CD4-positive, alpha-beta memory T cell (primary cell): ENCODE measurements at regions not wholly inside any gene's neighbourhood (a gene's known extent, or its start where the extent isn't known, plus 50 kb on each side); places are given as distances from the start of the nearest gene placed in this dataset.
"Not testable (repeated sequence)": the region's sequence is repeated elsewhere in the genome, so short reads cannot be mapped to it uniquely, and the experiment has no call there.

Source experiments
- CTCF ChIA-PET: fragments of 350-600 bp; sonication (Branson Sonifier 250); formaldehyde crosslinking; loops from one replicate; lab custom pipeline; 2021; ENCODE audit warnings: inconsistent platforms; ENCODE audit not compliant: partially characterized antibody; lab: Charles Lee
- POLR2A ChIA-PET: fragments of 350-600 bp; sonication (Branson Sonifier 250); formaldehyde crosslinking; loops from one replicate; lab custom pipeline; 2021; ENCODE audit not compliant: partially characterized antibody; lab: Charles Lee
- DNase-seq, 5 donors: peaks; one replicate each; pipeline versions ENCODE4 v3.0.0 to v3.0.0-alpha.2; 2020 to 2022; ENCODE audit warnings: mixed read lengths in 1 of 5
- H3K27ac ChIP-seq: one replicate; pipeline ENCODE4 v1.7.0; 2013; ENCODE audit warnings: low read depth, low read length
- H3K27me3 ChIP-seq: 2 replicates; pipeline ENCODE4 v1.7.0; 2013; ENCODE audit warnings: mild to moderate bottlenecking, low read length, moderate library complexity; ENCODE audit not compliant: insufficient read depth
- H3K36me3 ChIP-seq: 2 replicates; pipeline ENCODE4 v1.7.0; 2013; ENCODE audit warnings: mild to moderate bottlenecking, low read length, moderate library complexity; ENCODE audit not compliant: insufficient read depth
- H3K4me1 ChIP-seq: 2 replicates; pipeline ENCODE4 v1.7.0; 2013; ENCODE audit warnings: mild to moderate bottlenecking, low read length, moderate library complexity; ENCODE audit not compliant: insufficient read depth
- H3K4me3 ChIP-seq, 2 donors: one replicate each; pipeline ENCODE4 v1.7.0; 2013; ENCODE audit warnings: low read length in 2 of 2, mild to moderate bottlenecking in 1 of 2
- H3K9me3 ChIP-seq, 2 donors: one replicate each; pipeline ENCODE4 v1.7.0; 2013; ENCODE audit warnings: low read length in 2 of 2, control low read depth in 1 of 2; ENCODE audit not compliant: control insufficient read depth in 1 of 2
- H3K27ac Mint-ChIP-seq, 7 donors: one replicate each; pipeline ENCODE4 v1.8.0; 2020 to 2021; ENCODE audit warnings: mixed read lengths in 7 of 7, mild to moderate bottlenecking in 6 of 7, inconsistent platforms in 3 of 7, moderate library complexity in 3 of 7
- H3K27me3 Mint-ChIP-seq, 2 donors: one replicate each; pipeline ENCODE4 v1.8.0; 2020 to 2021; ENCODE audit warnings: mixed read lengths in 2 of 2
- H3K36me3 Mint-ChIP-seq, 2 donors: one replicate each; pipeline ENCODE4 v1.8.0; 2020 to 2021; ENCODE audit warnings: mixed read lengths in 2 of 2, inconsistent platforms in 1 of 2, mild to moderate bottlenecking in 1 of 2
- H3K4me1 Mint-ChIP-seq, 4 donors: one replicate each; pipeline ENCODE4 v1.8.0; 2020 to 2021; ENCODE audit warnings: mixed read lengths in 4 of 4, mild to moderate bottlenecking in 1 of 4
- H3K4me3 Mint-ChIP-seq, 8 donors: one replicate each; pipeline ENCODE4 v1.8.0; 2020 to 2021; ENCODE audit warnings: mixed read lengths in 8 of 8, mild to moderate bottlenecking in 7 of 8, moderate library complexity in 6 of 8, inconsistent platforms in 3 of 8
- H3K9me3 Mint-ChIP-seq, 8 donors: one replicate each; pipeline ENCODE4 v1.8.0; 2020 to 2021; ENCODE audit warnings: mixed read lengths in 8 of 8, mild to moderate bottlenecking in 5 of 8, inconsistent platforms in 3 of 8, moderate library complexity in 1 of 8
- intact Hi-C: fragments of 100-400 bp; cut with micrococcal nuclease; formaldehyde crosslinking; loops from one replicate; pipeline ENCODE4 v1.15.1; 2023

GRCh38 chr4:131337936-131338335, 1811.2 kb upstream of the PCDH10 start:
- Histone ChIP-seq H3K27me3 (no peaks in the 10 kb centered on the region), H3K36me3 (no peaks in the 10 kb centered on the region), H3K4me3 (no peak overlapping the region), H3K27ac (no peak overlapping the region), H3K4me1 (no peaks in the 10 kb centered on the region), H3K9me3 (no peaks in the 10 kb centered on the region)
- H3K4me3 Mint-ChIP-seq, result no peak overlapping the region
- no peaks in the 10 kb centered on the region for H3K36me3 Mint-ChIP-seq
- no peak overlapping the region for H3K27ac Mint-ChIP-seq
- H3K27me3 Mint-ChIP-seq, result no peaks in the 10 kb centered on the region
- ChIA-PET CTCF (no interaction called here), POLR2A (no interaction called here)
- no peak for DNase-seq
- intact Hi-C loops, result no loop called here
- H3K9me3 Mint-ChIP-seq, result peaks cover 0 to 8% (median 2%) of the 10 kb centered on the region in 8 donors
- no peaks in the 10 kb centered on the region for H3K4me1 Mint-ChIP-seq

- POLR2A ChIA-PET, result no interaction called here
- Histone ChIP-seq H3K36me3 (no peaks in the 10 kb centered on the region), H3K4me1 (no peaks in the 10 kb centered on the region), H3K27ac (no peak overlapping the region), H3K4me3 (no peak overlapping the region), H3K9me3 (no peaks in the 10 kb centered on the region), H3K27me3 (no peaks in the 10 kb centered on the region)
- intact Hi-C loops, result no loop called here
- Mint-ChIP-seq H3K9me3 (peaks cover 0 to 9% (median 3%) of the 10 kb centered on the region in 8 donors), H3K4me3 (no peak overlapping the region), H3K36me3 (no peaks in the 10 kb centered on the region), H3K27me3 (no peaks in the 10 kb centered on the region), H3K27ac (no peak overlapping the region), H3K4me1 (no peaks in the 10 kb centered on the region)
- no peak for DNase-seq
- CTCF ChIA-PET, result no interaction called here
Measured at GRCh38 chr4:131339137-131339536, 1810.0 kb upstream of the PCDH10 start.

GRCh38 chr4:131344761-131345160, 1804.3 kb upstream of the PCDH10 start:
- Mint-ChIP-seq H3K36me3 (no peaks in the 10 kb centered on the region), H3K27me3 (no peaks in the 10 kb centered on the region), H3K4me3 (no peak overlapping the region), H3K9me3 (peaks cover 0 to 6% (median 3%) of the 10 kb centered on the region in 8 donors), H3K27ac (no peak overlapping the region), H3K4me1 (no peaks in the 10 kb centered on the region)
- H3K9me3 ChIP-seq, result no peaks in the 10 kb centered on the region
- H3K4me1 ChIP-seq, result no peaks in the 10 kb centered on the region
- H3K36me3 ChIP-seq, result no peaks in the 10 kb centered on the region
- no peak for DNase-seq
- no peak overlapping the region for H3K4me3 ChIP-seq
- no peaks in the 10 kb centered on the region for H3K27me3 ChIP-seq
- CTCF ChIA-PET, result no interaction called here
- H3K27ac ChIP-seq, result no peak overlapping the region
- intact Hi-C loops, result no loop called here
- POLR2A ChIA-PET, result no interaction called here

GRCh38 chr4:131347816-131348215, 1801.3 kb upstream of the PCDH10 start:
- H3K36me3 Mint-ChIP-seq, result no peaks in the 10 kb centered on the region
- Histone ChIP-seq H3K4me3 (no peak overlapping the region), H3K9me3 (no peaks in the 10 kb centered on the region), H3K4me1 (no peaks in the 10 kb centered on the region), H3K36me3 (no peaks in the 10 kb centered on the region), H3K27me3 (no peaks in the 10 kb centered on the region), H3K27ac (no peak overlapping the region)
- peaks cover 0 to 11% (median 5%) of the 10 kb centered on the region in 8 donors for H3K9me3 Mint-ChIP-seq
- intact Hi-C loops, result no loop called here
- no peak overlapping the region for H3K4me3 Mint-ChIP-seq
- DNase-seq, result no peak
- no peaks in the 10 kb centered on the region for H3K27me3 Mint-ChIP-seq
- H3K4me1 Mint-ChIP-seq, result no peaks in the 10 kb centered on the region
- ChIA-PET POLR2A (no interaction called here), CTCF (no interaction called here)
- H3K27ac Mint-ChIP-seq, result no peak overlapping the region

- Histone ChIP-seq H3K27ac (no peak overlapping the region), H3K4me1 (no peaks in the 10 kb centered on the region), H3K27me3 (no peaks in the 10 kb centered on the region), H3K4me3 (no peak overlapping the region), H3K36me3 (no peaks in the 10 kb centered on the region), H3K9me3 (no peaks in the 10 kb centered on the region)
- CTCF ChIA-PET, result no interaction called here
- no peak for DNase-seq
- H3K27me3 Mint-ChIP-seq, result no peaks in the 10 kb centered on the region
- H3K36me3 Mint-ChIP-seq, result no peaks in the 10 kb centered on the region
- H3K4me3 Mint-ChIP-seq, result no peak overlapping the region
- no peaks in the 10 kb centered on the region for H3K4me1 Mint-ChIP-seq
- H3K27ac Mint-ChIP-seq, result no peak overlapping the region
- POLR2A ChIA-PET, result no interaction called here
- H3K9me3 Mint-ChIP-seq, result peaks cover 0 to 9% (median 5%) of the 10 kb centered on the region in 8 donors
- intact Hi-C loops, result no loop called here
Measured at GRCh38 chr4:131348263-131348662, 1800.8 kb upstream of the PCDH10 start.

GRCh38 chr4:131352371-131352770, 1796.7 kb upstream of the PCDH10 start:
- H3K4me3 Mint-ChIP-seq, H3K4me1 Mint-ChIP-seq, H3K36me3 Mint-ChIP-seq, H3K36me3 ChIP-seq, DNase-seq, H3K27me3 Mint-ChIP-seq, H3K9me3 Mint-ChIP-seq, H3K4me3 ChIP-seq, CTCF ChIA-PET, POLR2A ChIA-PET, H3K27ac ChIP-seq, intact Hi-C loops, H3K27ac Mint-ChIP-seq, H3K27me3 ChIP-seq, H3K4me1 ChIP-seq, H3K9me3 ChIP-seq: not testable (repeated sequence)

- Histone ChIP-seq H3K9me3 (no peaks in the 10 kb centered on the region), H3K36me3 (no peaks in the 10 kb centered on the region), H3K4me3 (no peak overlapping the region), H3K27ac (no peak overlapping the region), H3K4me1 (no peaks in the 10 kb centered on the region), H3K27me3 (no peaks in the 10 kb centered on the region)
- Mint-ChIP-seq H3K27me3 (no peaks in the 10 kb centered on the region), H3K36me3 (no peaks in the 10 kb centered on the region), H3K4me3 (no peak overlapping the region), H3K27ac (no peak overlapping the region), H3K4me1 (no peaks in the 10 kb centered on the region), H3K9me3 (peaks cover 0 to 5% (median under 1%) of the 10 kb centered on the region in 8 donors)
- intact Hi-C loops, result no loop called here
- DNase-seq, result no peak
- CTCF ChIA-PET, result no interaction called here
- POLR2A ChIA-PET, result no interaction called here
Measured at GRCh38 chr4:131366714-131367113, 1782.4 kb upstream of the PCDH10 start.

GRCh38 chr4:131367441-131367840, 1781.7 kb upstream of the PCDH10 start:
- H3K4me3 Mint-ChIP-seq, result no peak overlapping the region
- peaks cover 0 to 8% (median 5%) of the 10 kb centered on the region in 8 donors for H3K9me3 Mint-ChIP-seq
- Histone ChIP-seq H3K4me1 (no peaks in the 10 kb centered on the region), H3K36me3 (no peaks in the 10 kb centered on the region), H3K9me3 (no peaks in the 10 kb centered on the region), H3K27me3 (no peaks in the 10 kb centered on the region), H3K27ac (no peak overlapping the region), H3K4me3 (no peak overlapping the region)
- H3K36me3 Mint-ChIP-seq, result no peaks in the 10 kb centered on the region
- no peak for DNase-seq
- intact Hi-C loops, result no loop called here
- POLR2A ChIA-PET, result no interaction called here
- no peak overlapping the region for H3K27ac Mint-ChIP-seq
- H3K27me3 Mint-ChIP-seq, result no peaks in the 10 kb centered on the region
- no peaks in the 10 kb centered on the region for H3K4me1 Mint-ChIP-seq
- CTCF ChIA-PET, result no interaction called here
